ENCODE measurements at regions not wholly inside any gene's neighbourhood (a gene's known extent, or its start where the extent isn't known, plus 50 kb on each side); places are given as distances from the start of the nearest gene placed in this dataset.

- no peaks in the 10 kb centered on the region for H3K4me1 ChIP-seq
- no peaks in the 10 kb centered on the region for H3K27me3 ChIP-seq
- DNase-seq (ENCODE audit: low spot score) = no peak
- TF ChIP-seq CTCF (IDR thresholded peaks at IDR 0.05) = no peak
- H3K36me3 ChIP-seq = no peaks in the 10 kb centered on the region
- H3K27ac ChIP-seq = no peak overlapping the region
- H3K9me3 ChIP-seq = no peaks in the 10 kb centered on the region
- no peak overlapping the region for H3K4me3 ChIP-seq
These were observed 68.5 kb upstream of the GATA2 start for GRCh38 chr3:128561504-128561903.

DNA sequence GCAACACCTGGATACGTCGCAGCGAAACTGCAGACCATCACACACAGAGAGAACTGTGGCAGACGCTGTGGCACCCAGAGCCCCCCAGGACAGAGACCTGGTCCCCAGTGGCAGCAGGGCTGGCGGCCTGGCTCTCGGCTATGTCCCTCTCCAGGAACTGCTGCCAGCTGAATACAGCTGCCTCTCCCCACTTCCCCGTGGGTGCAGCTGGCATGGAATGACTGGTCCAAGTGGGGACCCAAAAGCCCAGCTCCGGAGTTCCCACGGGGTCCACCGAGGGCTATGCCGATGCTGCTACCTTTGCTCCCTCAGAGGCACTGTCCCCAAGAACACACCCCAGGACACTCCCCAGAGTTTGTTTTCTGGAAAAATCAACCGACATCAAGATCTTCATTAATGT is 67.8 kb upstream of the GATA2 start:
- Histone ChIP-seq H3K9me3 (no peaks in the 10 kb centered on the region), H3K27ac (no peak overlapping the region), H3K4me3 (no peak overlapping the region), H3K36me3 (no peaks in the 10 kb centered on the region), H3K4me1 (peaks cover 0 to 7% of the 10 kb centered on the region in 2 donors), H3K27me3 (no peaks in the 10 kb centered on the region)
- no peak for TF ChIP-seq CTCF (IDR thresholded peaks at IDR 0.05)
- DNase-seq (ENCODE audit: low spot score) = no peak

- Histone ChIP-seq H3K9me3 (no peaks in the 10 kb centered on the region), H3K36me3 (no peaks in the 10 kb centered on the region), H3K4me1 (peaks cover 0 to 15% of the 10 kb centered on the region in 2 donors), H3K27me3 (no peaks in the 10 kb centered on the region), H3K4me3 (no peak overlapping the region), H3K27ac (no peak overlapping the region)
- no peak for TF ChIP-seq CTCF (IDR thresholded peaks at IDR 0.05)
- no peak for DNase-seq (ENCODE audit: low spot score)
These were observed 66.7 kb upstream of the GATA2 start for GRCh38 chr3:128559486-128560225.

DNA sequence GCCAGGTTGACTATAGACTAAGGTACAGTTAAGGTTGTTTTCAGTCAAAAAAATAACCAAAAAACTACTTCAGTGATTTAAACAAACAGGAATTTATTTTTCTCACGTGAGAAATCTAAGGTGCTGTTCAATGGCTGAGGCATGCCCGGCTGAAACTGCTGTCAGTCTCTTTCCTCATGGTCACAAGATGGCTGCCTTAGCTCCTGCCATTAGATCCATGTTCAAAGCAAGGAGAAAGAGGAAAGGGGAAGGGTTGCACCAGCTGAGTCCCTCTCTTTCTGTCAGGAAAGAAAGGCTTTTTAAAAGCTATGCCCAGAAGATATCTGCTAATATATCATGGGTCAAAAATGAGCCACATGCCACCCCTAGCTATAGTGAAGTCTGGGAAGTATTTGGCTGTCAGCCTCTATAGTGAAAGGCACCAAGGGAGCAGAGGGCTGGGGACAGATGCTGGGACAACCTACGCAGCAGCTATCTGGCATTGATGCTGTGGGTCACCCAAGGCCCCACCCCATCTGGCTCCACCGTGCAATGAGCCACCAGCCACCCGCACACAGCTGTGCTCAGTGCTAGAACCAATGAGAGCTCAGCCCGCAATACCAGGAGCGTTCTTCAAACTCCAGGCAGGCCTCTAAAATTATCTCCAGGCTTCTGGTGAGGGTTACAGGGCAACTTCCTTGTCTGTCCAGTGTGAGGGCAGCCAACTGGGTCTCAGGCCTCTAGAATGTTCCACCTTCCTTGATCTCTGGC is 64.7 kb upstream of the GATA2 start:
- no peaks in the 10 kb centered on the region for H3K36me3 ChIP-seq
- DNase-seq (ENCODE audit: low spot score) = no peak
- peaks cover 0 to 24% of the 10 kb centered on the region in 2 donors for H3K4me1 ChIP-seq
- no peak overlapping the region for H3K27ac ChIP-seq
- TF ChIP-seq CTCF (IDR thresholded peaks at IDR 0.05) = no peak
- H3K9me3 ChIP-seq = no peaks in the 10 kb centered on the region
- H3K27me3 ChIP-seq = no peaks in the 10 kb centered on the region
- H3K4me3 ChIP-seq = no peak overlapping the region

DNA sequence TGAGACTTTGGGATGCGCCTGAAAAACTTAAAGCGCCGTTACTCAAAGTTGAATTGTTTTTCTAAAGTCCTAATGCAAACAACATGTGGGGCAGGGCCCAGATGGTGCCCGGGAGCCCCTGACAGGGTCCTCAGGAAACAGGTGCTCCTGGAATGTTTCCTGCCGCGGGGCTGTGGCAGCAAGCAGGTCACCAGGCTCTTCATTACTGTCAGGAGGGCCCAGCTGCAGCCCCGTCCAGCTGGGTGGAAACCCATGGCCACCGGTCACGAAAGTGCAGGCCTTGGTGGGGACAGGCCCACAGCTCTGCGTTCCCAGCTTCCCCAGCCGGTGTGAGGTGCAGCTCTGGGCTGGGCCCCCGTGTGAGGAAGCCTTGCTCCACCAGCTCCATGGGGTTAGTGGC is 63.9 kb upstream of the GATA2 start:
- Histone ChIP-seq H3K9me3 (no peaks in the 10 kb centered on the region), H3K36me3 (no peaks in the 10 kb centered on the region), H3K27me3 (no peaks in the 10 kb centered on the region), H3K27ac (no peak overlapping the region), H3K4me3 (no peak overlapping the region), H3K4me1 (peaks cover 0 to 24% of the 10 kb centered on the region in 2 donors)
- TF ChIP-seq CTCF (IDR thresholded peaks at IDR 0.05) = no peak
- DNase-seq (ENCODE audit: low spot score) = no peak

Measured in right atrium auricular region (tissue), 2 donors.